RWPE2 (cell line): ENCODE measurements at regions not wholly inside any gene's neighbourhood (a gene's known extent, or its start where the extent isn't known, plus 50 kb on each side); places are given as distances from the start of the nearest gene placed in this dataset.

Experiments
- ATAC-seq: fragments of 200-7000 bp; cut with Tn5 transposase; 3 replicates; pipeline ENCODE4 v1.9.1; 2021; ENCODE audit warnings: low read depth
- DNase-seq: peaks from one replicate; pipeline ENCODE4 v3.0.0-alpha.2; 2020; ENCODE audit warnings: low spot score
- H3K27ac ChIP-seq: fragments of 450-650 bp; 2 replicates; pipeline ENCODE4 v1.5.1; 2017; ENCODE audit warnings: mild to moderate bottlenecking; ENCODE audit not compliant: poor library complexity, severe bottlenecking
- H3K27me3 ChIP-seq: fragments of 250-450 bp; sonication (Bioruptor Pico); 2 replicates; pipeline ENCODE4 v1.5.1; 2021; ENCODE audit warnings: mild to moderate bottlenecking, moderate library complexity; ENCODE audit not compliant: insufficient read depth, poor library complexity, severe bottlenecking
- H3K36me3 ChIP-seq: fragments of 250-450 bp; sonication (Bioruptor Pico); 2 replicates; pipeline ENCODE4 v1.5.1; 2020; ENCODE audit warnings: low read depth, mild to moderate bottlenecking, moderate library complexity
- H3K4me1 ChIP-seq: fragments of 250-450 bp; sonication (Bioruptor Pico); 2 replicates; pipeline ENCODE4 v1.5.1; 2021; ENCODE audit warnings: mild to moderate bottlenecking, moderate library complexity; ENCODE audit not compliant: insufficient read depth, poor library complexity, severe bottlenecking
- H3K4me3 ChIP-seq: fragments of 250-450 bp; sonication (Bioruptor Pico); 2 replicates; pipeline ENCODE4 v1.5.1; 2021; ENCODE audit warnings: mild to moderate bottlenecking, moderate library complexity; ENCODE audit not compliant: severe bottlenecking
- H3K9me3 ChIP-seq: fragments of 250-450 bp; sonication (Bioruptor Pico); 2 replicates; pipeline ENCODE4 v1.5.1; 2021; ENCODE audit warnings: mild to moderate bottlenecking, moderate library complexity; ENCODE audit not compliant: severe bottlenecking
- CTCF ChIP-seq: fragments of 450-650 bp; IDR thresholded peaks from one replicate; pipeline ENCODE4 v1.5.1; 2017; ENCODE audit warnings: mild to moderate bottlenecking, moderate library complexity; ENCODE audit not compliant: poor library complexity, severe bottlenecking

GRCh38 chr1:182210417-182210816 lies 148.9 kb upstream of the ZNF648 start:
- DNase-seq, result no peak
- no peaks in the 10 kb centered on the region for H3K9me3 ChIP-seq
- no peaks in the 10 kb centered on the region for H3K36me3 ChIP-seq
- H3K27ac ChIP-seq, result no peak overlapping the region
- no peaks in the 10 kb centered on the region for H3K4me1 ChIP-seq
- H3K27me3 ChIP-seq, result no peaks in the 10 kb centered on the region
- no peak for ATAC-seq
- no peak for TF ChIP-seq CTCF
- H3K4me3 ChIP-seq, result no peak overlapping the region

- no peak overlapping the region for H3K27ac ChIP-seq
- H3K27me3 ChIP-seq, result no peaks in the 10 kb centered on the region
- no peak for TF ChIP-seq CTCF
- no peak for ATAC-seq
- no peaks in the 10 kb centered on the region for H3K36me3 ChIP-seq
- H3K9me3 ChIP-seq, result no peaks in the 10 kb centered on the region
- no peaks in the 10 kb centered on the region for H3K4me1 ChIP-seq
- H3K4me3 ChIP-seq, result no peak overlapping the region
- DNase-seq, result no peak
Observed at GRCh38 chr1:182207300-182207699, 145.8 kb upstream of the ZNF648 start.

- DNase-seq (no peak), ATAC-seq (no peak)
- Histone ChIP-seq H3K27ac (no peak overlapping the region), H3K36me3 (no peaks in the 10 kb centered on the region), H3K4me3 (no peak overlapping the region), H3K27me3 (no peaks in the 10 kb centered on the region), H3K9me3 (no peaks in the 10 kb centered on the region), H3K4me1 (no peaks in the 10 kb centered on the region)
- TF ChIP-seq CTCF, result no peak
Observed at GRCh38 chr1:182206626-182207239, 145.2 kb upstream of the ZNF648 start.

GRCh38 chr1:182205351-182206022 lies 144.0 kb upstream of the ZNF648 start:
- no peak for ATAC-seq
- no peaks in the 10 kb centered on the region for H3K9me3 ChIP-seq
- no peaks in the 10 kb centered on the region for H3K27me3 ChIP-seq
- no peak overlapping the region for H3K4me3 ChIP-seq
- no peak for TF ChIP-seq CTCF
- no peak for DNase-seq
- peaks cover 3% of the 10 kb centered on the region for H3K4me1 ChIP-seq
- no peaks in the 10 kb centered on the region for H3K36me3 ChIP-seq
- no peak overlapping the region for H3K27ac ChIP-seq
